ENCODE measurements at regions not wholly inside any gene's neighbourhood (a gene's known extent, or its start where the extent isn't known, plus 50 kb on each side); places are given as distances from the start of the nearest gene placed in this dataset.

- H3K18ac ChIP-seq (ENCODE audit: low read depth, low read length), result no peak overlapping the region
- H3K79me1 ChIP-seq (ENCODE audit: low read depth in 1 of 2, low read length in 2 of 2), result no peaks in the 10 kb centered on the region
- H3K9me1 ChIP-seq (ENCODE audit: insufficient read depth, low read length), result no peaks in the 10 kb centered on the region; the same call in 1 of the 2 replicates
- H2AK5ac ChIP-seq (ENCODE audit: low read depth, low read length), result no peak overlapping the region
- ChIA-PET POLR2A (ENCODE audit: unreplicated experiment) (no interaction called here), CTCF (interaction anchor here (0.6 to 0.7 kb wide), 2 partner anchors 10 to 12 kb away, joined by 3 to 6 read pairs; no protein-coding TSS in a partner anchor)
- in situ Hi-C loops (cut with MboI; ENCODE audit: low sequenced_read_pairs) (no loop called here), intact Hi-C loops (cut with micrococcal nuclease) (no loop called here), dilution Hi-C loops (cut with HindIII; ENCODE audit: low sequenced_read_pairs, unreplicated experiment) (no loop called here)
- no peak overlapping the region for H3K4me2 ChIP-seq (ENCODE audit: low read depth, low read length)
- H3K36me3 ChIP-seq (ENCODE audit: control insufficient read depth, insufficient read depth, low read length), result no peaks in the 10 kb centered on the region
- no peak overlapping the region for H3K4me3 ChIP-seq (ENCODE audit: insufficient read depth, low read depth, low read length)
- H4K20me1 ChIP-seq (ENCODE audit: insufficient read depth, low read length), result no peaks in the 10 kb centered on the region
- no peak overlapping the region for H3K9ac ChIP-seq (ENCODE audit: low read depth, low read length)
- no peak overlapping the region for H3K14ac ChIP-seq (replicated peaks; ENCODE audit: low read depth, low read length)
- no peaks in the 10 kb centered on the region for H3K9me3 ChIP-seq (ENCODE audit: control insufficient read depth, insufficient read depth, low read length)
- H4K91ac ChIP-seq (ENCODE audit: insufficient read depth, low read depth, low read length), result no peak overlapping the region
- H2BK5ac ChIP-seq (ENCODE audit: low read depth, low read length, poor library complexity, severe bottlenecking), result no peak overlapping the region
- no peak overlapping the region for H4K5ac ChIP-seq (ENCODE audit: low read depth, low read length)
- no peak overlapping the region for H3K27ac ChIP-seq (ENCODE audit: insufficient read depth, low read length)
- no peak overlapping the region for H2AK9ac ChIP-seq (replicated peaks; ENCODE audit: low read depth, low read length, poor library complexity)
- no peak overlapping the region for H3K56ac ChIP-seq (ENCODE audit: extremely low read depth, insufficient read depth, low read length)
- peaks cover 2% of the 10 kb centered on the region; the same call in 1 of the 2 replicates for H3K27me3 ChIP-seq (ENCODE audit: control insufficient read depth, insufficient read depth, low read length)
- H2BK15ac ChIP-seq (ENCODE audit: low read depth, low read length), result no peak overlapping the region
- no peak overlapping the region for H2AFZ ChIP-seq (replicated peaks; ENCODE audit: low read length, poor library complexity)
- H2BK20ac ChIP-seq (ENCODE audit: low read depth, low read length), result no peak overlapping the region
- no peak overlapping the region for H3K4ac ChIP-seq (ENCODE audit: low read depth, low read length)
- no peak overlapping the region for H4K8ac ChIP-seq (ENCODE audit: low read depth in 2 of 2, low read length in 2 of 2)
- WGBS, 2 experiments (ENCODE audit: extremely low coverage in 2 of 2, insufficient read length in 1 of 2), result 80% methylated on average over 4 of the region's 6 CpGs; no CpG with 5 or more reads in 1 of the 2 experiments
- no peak overlapping the region; the same call in 1 of the 2 replicates for H3K23ac ChIP-seq (ENCODE audit: low read depth, low read length)
- DNase-seq (no peak), ATAC-seq (ENCODE audit: low read depth) (no peak)
- peaks cover 2% of the 10 kb centered on the region; the same call in 1 of the 2 replicates for H3K4me1 ChIP-seq (ENCODE audit: control insufficient read depth, insufficient read depth, low read length)
- no peak overlapping the region for H2BK120ac ChIP-seq (ENCODE audit: low read depth, low read length)
- BruUV-seq (replicated peaks), result no TSS peak
- TF ChIP-seq FOS (IDR thresholded peaks at IDR 0.05; ENCODE audit: low read depth, low read length) (no peak), RAD21 (IDR thresholded peaks at IDR 0.05; ENCODE audit: low read length) (no peak), USF2 (IDR thresholded peaks at IDR 0.05; ENCODE audit: low read depth, low read length) (no peak), ELK1 (IDR thresholded peaks at IDR 0.05; ENCODE audit: borderline replicate concordance, low read depth, low read length) (no peak), NFE2L2 (IDR thresholded peaks at IDR 0.05; ENCODE audit: low read depth, low read length) (no peak), SMC3 (IDR thresholded peaks at IDR 0.05; ENCODE audit: low read depth, low read length) (no peak), BHLHE40 (IDR thresholded peaks at IDR 0.05; ENCODE audit: low read depth, low read length) (no peak), MAZ (IDR thresholded peaks at IDR 0.05; ENCODE audit: borderline replicate concordance, low read depth, low read length) (no peak), CHD1 (IDR thresholded peaks at IDR 0.05; ENCODE audit: low read depth, low read length) (no peak), MXI1 (IDR thresholded peaks at IDR 0.05; ENCODE audit: borderline replicate concordance, low read depth, low read length) (no peak), CEBPB (IDR thresholded peaks at IDR 0.05; ENCODE audit: low read depth, low read length) (no peak), MAFK (IDR thresholded peaks at IDR 0.05; ENCODE audit: low read depth, low read length) (no peak), RCOR1 (IDR thresholded peaks at IDR 0.05; ENCODE audit: insufficient replicate concordance, low read length) (no peak), POLR2A (IDR thresholded peaks at IDR 0.05; ENCODE audit: low read depth, low read length) (no peak), RFX5 (IDR thresholded peaks at IDR 0.05; ENCODE audit: low read depth, low read length) (no peak)
Measured at GRCh38 chr6:119453242-119454200, 104.0 kb upstream of the MAN1A1 start.

Measured in IMR-90 (cell line).